HEK293 (cell line): ENCODE measurements at regions not wholly inside any gene's neighbourhood (a gene's known extent, or its start where the extent isn't known, plus 50 kb on each side); places are given as distances from the start of the nearest gene placed in this dataset.
"Not testable (repeated sequence)": the region's sequence is repeated elsewhere in the genome, so short reads cannot be mapped to it uniquely, and the experiment has no call there.

Experiments used
- CTCF ChIA-PET: fragments of 350-600 bp; formaldehyde crosslinking; extraction: SDS; loops from one replicate; lab custom pipeline; 2021; ENCODE audit warnings: antibody characterized with exemption; lab: Yijun Ruan, JAX
- POLR2A ChIA-PET: fragments of 300-600 bp; formaldehyde crosslinking; extraction: SDS; loops from one replicate; lab custom pipeline; 2020; ENCODE audit warnings: antibody characterized with exemption, inconsistent platforms; lab: Yijun Ruan, JAX
- H3K27ac ChIP-seq: fragments of 200-500 bp; sonication (Bioruptor generic); 2 replicates; pipeline ENCODE4 v1.5.1; 2014; ENCODE audit warnings: low read depth, low read length, control low read depth, inconsistent platforms; ENCODE audit errors: extremely low read depth
- H3K36me3 ChIP-seq, 2 experiments: fragments of 200-500 bp in 1 of 2; sonication (Bioruptor generic) in 1 of 2; 1 replicate in 1 of 2; 2 replicates in 1 of 2; pipeline ENCODE4 v1.5.1; 2014 to 2017; ENCODE audit warnings: inconsistent platforms in 2 of 2, low read length in 2 of 2; ENCODE audit not compliant: control insufficient read depth in 2 of 2, insufficient read depth in 1 of 2
- H3K4me1 ChIP-seq: fragments of 200-500 bp; sonication (Bioruptor generic); 2 replicates; pipeline ENCODE4 v1.5.1; 2014; ENCODE audit warnings: mild to moderate bottlenecking, low read length, inconsistent platforms; ENCODE audit not compliant: control insufficient read depth, insufficient read depth
- H3K4me3 ChIP-seq: 2 replicates; pipeline ENCODE4 v1.5.1; 2011; ENCODE audit warnings: low read depth, mild to moderate bottlenecking, control low read depth, low read length, moderate library complexity
- H3K9me3 ChIP-seq: fragments of 200-500 bp; sonication (Bioruptor generic); 2 replicates; pipeline ENCODE4 v1.5.1; 2014; ENCODE audit warnings: low read depth, low read length, inconsistent platforms; ENCODE audit not compliant: control insufficient read depth, insufficient read depth

- POLR2A ChIA-PET, H3K36me3 ChIP-seq, H3K9me3 ChIP-seq, CTCF ChIA-PET, H3K4me1 ChIP-seq, H3K4me3 ChIP-seq, H3K27ac ChIP-seq: not testable (repeated sequence)
Measured at GRCh38 chr21:5217933-5218332, 5303.4 kb upstream of the TPTE start.

- POLR2A ChIA-PET, H3K4me1 ChIP-seq, H3K27ac ChIP-seq, H3K36me3 ChIP-seq, H3K4me3 ChIP-seq, H3K9me3 ChIP-seq, CTCF ChIA-PET: not testable (repeated sequence)
Measured at GRCh38 chr21:5219988-5220387, 5301.4 kb upstream of the TPTE start.

GRCh38 chr21:5220468-5220867 is 5300.9 kb upstream of the TPTE start:
- H3K36me3 ChIP-seq, H3K4me3 ChIP-seq, H3K4me1 ChIP-seq, H3K27ac ChIP-seq, POLR2A ChIA-PET, H3K9me3 ChIP-seq, CTCF ChIA-PET: not testable (repeated sequence)

- H3K9me3 ChIP-seq, H3K36me3 ChIP-seq, CTCF ChIA-PET, POLR2A ChIA-PET, H3K4me3 ChIP-seq, H3K27ac ChIP-seq, H3K4me1 ChIP-seq: not testable (repeated sequence)
Measured at GRCh38 chr21:5221458-5222050, 5299.8 kb upstream of the TPTE start.

GRCh38 chr21:5222996-5223782 is 5298.2 kb upstream of the TPTE start:
- H3K9me3 ChIP-seq, H3K4me3 ChIP-seq, H3K36me3 ChIP-seq, CTCF ChIA-PET, POLR2A ChIA-PET, H3K4me1 ChIP-seq, H3K27ac ChIP-seq: not testable (repeated sequence)

GRCh38 chr21:5224156-5224555 is 5297.2 kb upstream of the TPTE start:
- H3K9me3 ChIP-seq, H3K4me1 ChIP-seq, H3K27ac ChIP-seq, H3K4me3 ChIP-seq, CTCF ChIA-PET, POLR2A ChIA-PET, H3K36me3 ChIP-seq: not testable (repeated sequence)

- POLR2A ChIA-PET, result not testable (repeated sequence)
Measured at GRCh38 chr21:5227252-5227651, 5294.1 kb upstream of the TPTE start.

GRCh38 chr21:5230561-5230960 is 5290.8 kb upstream of the TPTE start:
- POLR2A ChIA-PET, H3K36me3 ChIP-seq, H3K9me3 ChIP-seq, H3K27ac ChIP-seq, H3K4me1 ChIP-seq, CTCF ChIA-PET, H3K4me3 ChIP-seq: not testable (repeated sequence)

More at GRCh38 chr21:5227252-5227651, 5294.1 kb upstream of the TPTE start:
- H3K9me3 ChIP-seq, CTCF ChIA-PET, H3K36me3 ChIP-seq, H3K4me3 ChIP-seq, H3K27ac ChIP-seq, H3K4me1 ChIP-seq: not testable (repeated sequence)
